SW480 (cell line): ENCODE measurements at regions not wholly inside any gene's neighbourhood (a gene's known extent, or its start where the extent isn't known, plus 50 kb on each side); places are given as distances from the start of the nearest gene placed in this dataset.

ENCODE experiments used
- DNase-seq: peaks from one replicate; pipeline ENCODE4 v3.0.0-alpha.2; 2016; ENCODE audit warnings: low spot score

DNA sequence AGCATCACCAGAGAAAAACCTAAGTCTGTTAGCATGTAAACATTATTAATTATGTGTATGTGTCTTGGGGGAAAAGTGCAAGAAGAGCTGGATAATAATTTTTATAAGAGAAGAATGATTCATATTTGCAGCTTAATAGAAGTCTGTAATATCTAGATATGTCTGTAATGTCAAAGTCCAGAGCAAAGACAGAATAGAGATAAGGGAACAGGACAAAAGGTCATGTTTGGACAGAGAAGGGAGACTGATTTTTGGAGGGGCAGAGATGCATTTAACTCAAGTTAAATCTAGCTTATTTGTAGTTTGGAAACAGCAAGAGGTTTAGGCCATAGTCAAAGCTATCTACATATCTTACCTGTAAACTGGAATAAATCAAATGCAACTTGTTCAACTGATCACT, 61.2 kb downstream of the MAGED1 start:
- no peak for DNase-seq

DNA sequence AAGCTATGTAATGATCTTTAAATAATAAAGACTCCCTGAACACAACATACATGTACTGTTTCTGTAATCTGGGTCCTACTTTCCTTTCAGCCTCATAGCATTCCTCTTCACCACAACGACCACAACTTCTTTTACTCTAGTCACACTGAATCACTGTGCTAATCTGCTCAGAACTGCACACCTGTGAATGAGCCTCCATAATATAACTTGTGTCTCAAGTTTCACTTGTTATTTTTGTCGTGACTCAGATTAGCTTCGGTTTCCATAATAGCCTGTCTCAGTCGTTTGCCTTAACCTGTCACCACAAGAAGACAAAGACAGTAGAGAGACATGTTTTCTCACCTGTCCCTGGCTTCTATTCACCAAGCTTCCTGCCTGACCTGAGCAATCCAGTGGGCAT, 61.8 kb downstream of the MAGED1 start:
- peak; percentile 1 for DNase-seq

DNA sequence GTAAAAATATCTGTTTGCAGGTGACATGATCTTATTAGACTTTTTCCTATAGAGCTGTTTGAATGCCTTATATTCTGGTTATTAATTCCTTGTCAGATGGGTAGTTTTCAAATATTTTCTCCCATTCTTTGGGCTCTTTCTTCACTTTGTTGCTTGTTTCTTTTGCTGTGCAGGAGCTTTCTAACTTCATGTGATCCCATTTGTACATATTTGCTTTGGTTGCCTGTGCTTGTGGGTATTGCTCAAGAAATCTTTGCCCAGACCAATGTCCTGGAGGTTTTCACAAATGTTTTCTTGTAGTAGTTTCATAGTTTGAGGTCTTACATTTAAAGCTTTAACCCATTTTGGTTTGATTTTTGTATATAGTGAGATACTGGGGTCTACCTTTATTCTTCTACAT, 63.0 kb downstream of the MAGED1 start:
- DNase-seq = no peak

DNA sequence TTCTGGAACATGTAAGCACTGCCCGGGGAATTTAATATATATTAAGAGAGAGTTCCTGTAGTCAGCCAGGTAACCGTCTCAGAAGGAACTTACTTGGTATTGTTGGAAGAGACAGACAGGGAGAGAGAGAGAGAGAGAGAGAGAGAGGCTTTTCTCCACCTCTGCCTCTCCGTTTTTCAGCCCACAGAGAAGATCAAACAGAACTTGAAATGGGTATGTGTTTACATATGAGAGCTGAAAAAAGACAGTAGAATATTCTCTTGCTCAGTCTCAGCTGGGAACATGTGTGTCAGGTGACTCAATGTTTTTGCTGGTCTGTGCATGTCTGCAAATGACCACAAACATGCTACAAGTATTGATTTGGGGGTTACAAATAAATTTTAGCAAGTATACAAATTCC, 81.9 kb downstream of the MAGED1 start:
- no peak for DNase-seq

DNA sequence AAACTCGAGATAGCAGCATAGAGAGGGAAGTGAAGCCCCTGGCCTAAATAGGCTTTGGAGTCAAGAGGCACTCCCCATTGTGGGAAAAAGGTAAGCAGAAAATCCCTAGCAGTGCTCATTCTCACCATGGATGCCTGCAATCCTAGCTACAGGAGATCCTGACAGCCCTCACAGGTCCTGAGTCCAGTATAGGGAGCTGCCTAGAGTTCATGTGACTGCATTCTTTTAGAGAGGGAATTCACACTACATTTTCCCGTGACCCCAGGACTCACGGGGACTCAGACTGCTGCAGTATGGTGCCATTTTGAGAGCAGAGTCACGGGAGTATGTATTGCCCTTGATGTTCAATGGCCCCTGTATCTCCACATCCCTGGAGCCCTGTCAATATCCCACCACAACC, 82.4 kb downstream of the MAGED1 start:
- no peak for DNase-seq

DNA sequence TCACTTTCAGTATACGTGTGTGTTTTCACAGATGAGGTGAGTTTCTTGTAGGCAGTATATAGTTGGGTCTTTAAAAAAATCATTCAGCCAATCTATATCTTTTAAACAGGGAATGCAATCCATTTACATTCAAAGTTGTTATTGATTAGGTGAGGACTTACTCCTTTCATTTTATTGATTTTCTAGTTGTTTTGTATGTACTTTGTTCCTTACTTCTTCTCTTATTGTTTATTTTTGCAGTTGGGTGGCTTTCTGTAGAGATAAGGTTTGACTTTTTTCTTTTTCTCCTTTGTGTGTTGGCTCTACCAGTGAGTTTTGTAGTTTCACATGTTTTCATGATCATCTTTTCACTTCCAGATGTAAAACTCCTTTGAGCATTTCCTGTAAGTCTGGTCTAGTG, 83.1 kb downstream of the MAGED1 start:
- no peak for DNase-seq
